COLO829 (cell line): ENCODE measurements at regions not wholly inside any gene's neighbourhood (a gene's known extent, or its start where the extent isn't known, plus 50 kb on each side); places are given as distances from the start of the nearest gene placed in this dataset.

ENCODE experiments used
- DNase-seq: peaks from one replicate; pipeline ENCODE4 v3.0.0; 2012; ENCODE audit warnings: low spot score

GRCh38 chr18:25810736-25811135 lies 279.7 kb downstream of the SS18 start:
- no peak for DNase-seq

- DNase-seq, result no peak
Measured at GRCh38 chr18:25805939-25806338, 284.5 kb downstream of the SS18 start.

GRCh38 chr18:25805323-25805722 lies 285.1 kb downstream of the SS18 start:
- DNase-seq, result no peak

- no peak for DNase-seq
Measured at GRCh38 chr18:25799231-25799630, 291.2 kb downstream of the SS18 start.

GRCh38 chr18:25798046-25798445 lies 292.4 kb downstream of the SS18 start:
- no peak for DNase-seq

GRCh38 chr18:25795213-25795612 lies 295.2 kb downstream of the SS18 start:
- no peak for DNase-seq

GRCh38 chr18:25787276-25787675 lies 303.1 kb downstream of the SS18 start:
- DNase-seq, result no peak

- no peak for DNase-seq
Measured at GRCh38 chr18:25786758-25787157, 303.7 kb downstream of the SS18 start.

GRCh38 chr18:25780105-25780504 lies 310.3 kb downstream of the SS18 start:
- DNase-seq, result no peak

GRCh38 chr18:25771796-25772195 lies 318.6 kb downstream of the SS18 start:
- DNase-seq, result no peak

GRCh38 chr18:25764777-25765176 lies 325.6 kb downstream of the SS18 start:
- DNase-seq, result no peak

GRCh38 chr18:25759111-25759510 lies 331.3 kb downstream of the SS18 start:
- no peak for DNase-seq

- DNase-seq, result no peak
Measured at GRCh38 chr18:25743646-25744151, 346.7 kb downstream of the SS18 start.

- no peak for DNase-seq
Measured at GRCh38 chr18:25739376-25739775, 351.0 kb downstream of the SS18 start.

- peak; percentile 79 for DNase-seq
Measured at GRCh38 chr18:25737710-25738311, 352.6 kb downstream of the SS18 start.

GRCh38 chr18:25736516-25736915 lies 353.9 kb downstream of the SS18 start:
- DNase-seq, result peak; percentile 8

GRCh38 chr18:25735459-25735858 lies 355.0 kb downstream of the SS18 start:
- no peak for DNase-seq

- DNase-seq, result no peak
Measured at GRCh38 chr18:25734336-25734735, 356.1 kb downstream of the SS18 start.

- DNase-seq, result no peak
Measured at GRCh38 chr18:25732862-25733261, 357.6 kb downstream of the SS18 start.

- no peak for DNase-seq
Measured at GRCh38 chr18:25729072-25729471, 361.3 kb downstream of the SS18 start.

GRCh38 chr18:25727281-25727985 lies 363.0 kb downstream of the SS18 start:
- no peak for DNase-seq

- DNase-seq, result no peak
Measured at GRCh38 chr18:25726298-25726697, 364.1 kb downstream of the SS18 start.

- DNase-seq, result no peak
Measured at GRCh38 chr18:25725501-25725900, 364.9 kb downstream of the SS18 start.

GRCh38 chr18:25724997-25725396 lies 365.4 kb downstream of the SS18 start:
- DNase-seq, result no peak
